ENCODE measurements at regions not wholly inside any gene's neighbourhood (a gene's known extent, or its start where the extent isn't known, plus 50 kb on each side); places are given as distances from the start of the nearest gene placed in this dataset.

GRCh38 chr5:12335938-12336337, 431.7 kb upstream of the CTNND2 start:
- TF ChIP-seq CTCF (IDR thresholded peaks at IDR 0.05; ENCODE audit: low read depth, low read length) = no peak
- H3K4me3 ChIP-seq (ENCODE audit: low read depth, low read length) = no peak overlapping the region

- no peak for TF ChIP-seq CTCF (IDR thresholded peaks at IDR 0.05; ENCODE audit: low read depth, low read length)
- H3K4me3 ChIP-seq (ENCODE audit: low read depth, low read length) = no peak overlapping the region
Observed at GRCh38 chr5:12332480-12332879, 428.2 kb upstream of the CTNND2 start.

GRCh38 chr5:12330993-12331588, 426.8 kb upstream of the CTNND2 start:
- TF ChIP-seq CTCF (IDR thresholded peaks at IDR 0.05; ENCODE audit: low read depth, low read length) = no peak
- no peak overlapping the region for H3K4me3 ChIP-seq (ENCODE audit: low read depth, low read length)

GRCh38 chr5:12330381-12330780, 426.1 kb upstream of the CTNND2 start:
- H3K4me3 ChIP-seq (ENCODE audit: low read depth, low read length) = no peak overlapping the region
- TF ChIP-seq CTCF (IDR thresholded peaks at IDR 0.05; ENCODE audit: low read depth, low read length) = no peak

GRCh38 chr5:12323637-12324229, 419.5 kb upstream of the CTNND2 start:
- no peak for TF ChIP-seq CTCF (IDR thresholded peaks at IDR 0.05; ENCODE audit: low read depth, low read length)
- H3K4me3 ChIP-seq (ENCODE audit: low read depth, low read length) = no peak overlapping the region

GRCh38 chr5:12322042-12322441, 417.8 kb upstream of the CTNND2 start:
- TF ChIP-seq CTCF (IDR thresholded peaks at IDR 0.05; ENCODE audit: low read depth, low read length) = no peak
- no peak overlapping the region for H3K4me3 ChIP-seq (ENCODE audit: low read depth, low read length)

GRCh38 chr5:12320331-12320730, 416.1 kb upstream of the CTNND2 start:
- no peak for TF ChIP-seq CTCF (IDR thresholded peaks at IDR 0.05; ENCODE audit: low read depth, low read length)
- no peak overlapping the region for H3K4me3 ChIP-seq (ENCODE audit: low read depth, low read length)
